Left lung (tissue), 4 donors: ENCODE measurements at regions not wholly inside any gene's neighbourhood (a gene's known extent, or its start where the extent isn't known, plus 50 kb on each side); places are given as distances from the start of the nearest gene placed in this dataset.

Source experiments
- ATAC-seq: fragments of 200-7000 bp; cut with Tn5 transposase; one replicate; pipeline ENCODE4 v1.9.1; 2020; ENCODE audit warnings: moderate library complexity
- DNase-seq, 4 donors: peaks; one replicate each; pipeline ENCODE4 v3.0.0-alpha.2; 2013 to 2020
- H3K27ac ChIP-seq, 2 donors: fragments of 200-600 bp; sonication (generic) in 1 of 2; one replicate each; pipeline versions ENCODE4 v1.5.0 to v1.8.0; 2020 to 2021
- H3K27me3 ChIP-seq, 2 donors: fragments of 200-600 bp; sonication (generic) in 1 of 2; one replicate each; pipeline versions ENCODE4 v1.5.0 to v1.8.0; 2020 to 2021
- H3K36me3 ChIP-seq, 2 donors: fragments of 200-600 bp; sonication (generic) in 1 of 2; one replicate each; pipeline versions ENCODE4 v1.5.0 to v1.8.0; 2020 to 2021
- H3K4me1 ChIP-seq, 2 donors: fragments of 200-600 bp; one replicate each; pipeline ENCODE4 v1.8.0; 2021
- H3K4me3 ChIP-seq, 2 donors: fragments of 200-600 bp; sonication (generic) in 1 of 2; one replicate each; pipeline versions ENCODE4 v1.5.0 to v1.8.0; 2020 to 2021; ENCODE audit warnings: mild to moderate bottlenecking in 1 of 2
- H3K9me3 ChIP-seq, 2 donors: fragments of 200-600 bp; sonication (generic) in 1 of 2; one replicate each; pipeline versions ENCODE4 v1.5.0 to v1.8.0; 2020 to 2021
- CTCF ChIP-seq, 2 donors: fragments of 200-600 bp; sonication (generic) in 1 of 2; IDR thresholded peaks; one replicate each; pipeline versions ENCODE4 v1.5.0 to v1.8.0; 2021; ENCODE audit warnings: antibody characterized with exemption in 2 of 2
- intact Hi-C, 2 donors: fragments of 100-400 bp; cut with DNase I; formaldehyde crosslinking; loops; one replicate each; pipeline versions ENCODE4 v1.11.2 to v1.14.2; 2022
- donor health status: DM: no; HTN: yes; CAD: no.
- donor health status: DM: no; HTN: no; CAD: no.

- Histone ChIP-seq H3K4me1 (no peaks in the 10 kb centered on the region), H3K36me3 (no peaks in the 10 kb centered on the region), H3K9me3 (no peaks in the 10 kb centered on the region), H3K27me3 (no peaks in the 10 kb centered on the region), H3K27ac (no peak overlapping the region), H3K4me3 (no peak overlapping the region)
- DNase-seq: no peak
- no peak for ATAC-seq
- intact Hi-C loops: no loop called here
- TF ChIP-seq CTCF (IDR thresholded peaks at IDR 0.05): no peak
Observed at GRCh38 chr6:4698901-4699659, 77.1 kb upstream of the CDYL start.

GRCh38 chr6:4693173-4693970 lies 82.8 kb upstream of the CDYL start:
- TF ChIP-seq CTCF (IDR thresholded peaks at IDR 0.05): no peak
- no peak for DNase-seq
- Histone ChIP-seq H3K27ac (no peak overlapping the region), H3K9me3 (peaks cover 0 to 7% of the 10 kb centered on the region in 2 donors), H3K4me1 (peaks cover 0 to 3% of the 10 kb centered on the region in 2 donors), H3K4me3 (no peak overlapping the region), H3K36me3 (no peaks in the 10 kb centered on the region), H3K27me3 (no peaks in the 10 kb centered on the region)
- no peak for ATAC-seq
- intact Hi-C loops: no loop called here

DNA sequence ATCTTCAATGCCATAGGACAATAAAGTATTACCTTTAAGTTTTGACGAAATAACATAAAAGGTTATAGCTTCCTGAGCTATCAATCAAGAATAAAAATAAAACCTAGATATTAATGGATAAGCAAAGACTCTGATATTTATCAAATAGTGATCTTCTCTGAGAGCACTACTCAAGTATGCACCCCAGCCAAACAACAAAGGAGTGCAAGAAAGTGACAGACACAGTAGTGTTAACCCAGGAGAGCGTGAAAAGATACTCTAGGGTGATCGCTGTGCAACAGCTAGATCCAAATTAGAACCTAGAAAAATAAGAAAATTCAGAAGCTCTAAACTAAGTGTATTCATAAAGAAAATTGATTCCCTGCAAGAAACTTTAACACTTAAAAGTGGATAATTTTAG lies 83.5 kb upstream of the CDYL start:
- Histone ChIP-seq H3K27ac (no peak overlapping the region), H3K4me3 (no peak overlapping the region), H3K36me3 (no peaks in the 10 kb centered on the region), H3K27me3 (no peaks in the 10 kb centered on the region), H3K9me3 (peaks cover 0 to 7% of the 10 kb centered on the region in 2 donors), H3K4me1 (peaks cover 0 to 3% of the 10 kb centered on the region in 2 donors)
- DNase-seq: no peak
- ATAC-seq: no peak
- TF ChIP-seq CTCF (IDR thresholded peaks at IDR 0.05): no peak
- intact Hi-C loops: no loop called here

DNA sequence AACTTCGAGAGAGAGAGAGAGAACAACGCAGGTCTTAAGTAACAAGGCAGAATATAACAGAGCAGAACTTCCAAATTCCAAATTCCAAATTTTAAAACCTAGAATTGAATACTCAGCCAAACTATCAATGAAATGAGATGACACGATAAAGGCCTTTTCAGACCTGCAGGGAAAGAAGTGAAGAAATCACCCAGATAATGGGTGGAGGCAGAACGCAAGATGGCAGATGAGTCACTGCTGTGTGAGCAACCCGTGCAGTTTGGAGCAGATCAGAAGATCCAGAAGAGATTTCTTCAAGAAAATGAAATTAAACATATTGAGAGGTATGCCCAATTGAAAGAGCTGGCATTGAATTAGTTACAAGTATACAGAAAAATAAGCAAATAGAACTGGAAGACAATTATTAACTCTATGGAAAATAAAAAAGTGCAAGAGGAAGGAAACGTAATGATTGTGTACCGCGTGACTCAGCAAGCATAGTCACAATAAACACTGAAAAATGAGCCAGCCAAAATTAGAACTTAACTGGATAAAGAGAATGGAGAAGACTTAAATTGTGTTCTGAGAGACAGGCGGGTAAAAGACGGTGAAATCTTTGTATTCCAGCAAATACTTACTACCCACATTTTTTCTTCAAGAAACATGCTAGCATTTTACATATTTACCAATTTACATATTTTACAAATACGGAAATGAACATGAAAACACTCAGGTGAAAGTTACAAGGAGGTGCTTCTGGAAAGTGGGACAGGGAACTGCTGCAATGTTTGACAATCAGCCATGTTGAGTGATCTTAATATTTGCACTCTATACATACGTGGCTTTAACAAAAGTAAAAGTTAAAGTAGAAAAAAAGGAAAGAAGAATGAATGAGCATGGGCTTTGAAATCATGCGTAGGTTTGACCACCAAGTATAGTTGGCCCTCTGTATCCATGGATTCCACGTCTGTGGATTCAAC lies 87.9 kb upstream of the CDYL start:
- no peak for TF ChIP-seq CTCF (IDR thresholded peaks at IDR 0.05)
- Histone ChIP-seq H3K36me3 (no peaks in the 10 kb centered on the region), H3K27ac (peak overlapping the region; percentile 8 to 72), H3K4me3 (no peak overlapping the region), H3K27me3 (no peaks in the 10 kb centered on the region), H3K4me1 (peaks cover 0 to 3% of the 10 kb centered on the region in 2 donors), H3K9me3 (peaks cover 0 to 7% of the 10 kb centered on the region in 2 donors)
- ATAC-seq: peak; percentile 69
- peak in 1 of 4 donors; percentile 37 for DNase-seq
- intact Hi-C loops: no loop called here
